ENCODE measurements at regions not wholly inside any gene's neighbourhood (a gene's known extent, or its start where the extent isn't known, plus 50 kb on each side); places are given as distances from the start of the nearest gene placed in this dataset.

- TF ChIP-seq CTCF (IDR thresholded peaks at IDR 0.05) (no peak), POLR2A (IDR thresholded peaks at IDR 0.05) (no peak)
Observed at GRCh38 chr18:78849046-78849445, 130.6 kb upstream of the SALL3 start.
